M059J (cell line): ENCODE measurements at regions not wholly inside any gene's neighbourhood (a gene's known extent, or its start where the extent isn't known, plus 50 kb on each side); places are given as distances from the start of the nearest gene placed in this dataset.
"Not testable (repeated sequence)": the region's sequence is repeated elsewhere in the genome, so short reads cannot be mapped to it uniquely, and the experiment has no call there.

Experiments
- DNase-seq: peaks from one replicate; pipeline ENCODE4 v3.0.0-alpha.2; 2012; ENCODE audit warnings: low read depth

DNA sequence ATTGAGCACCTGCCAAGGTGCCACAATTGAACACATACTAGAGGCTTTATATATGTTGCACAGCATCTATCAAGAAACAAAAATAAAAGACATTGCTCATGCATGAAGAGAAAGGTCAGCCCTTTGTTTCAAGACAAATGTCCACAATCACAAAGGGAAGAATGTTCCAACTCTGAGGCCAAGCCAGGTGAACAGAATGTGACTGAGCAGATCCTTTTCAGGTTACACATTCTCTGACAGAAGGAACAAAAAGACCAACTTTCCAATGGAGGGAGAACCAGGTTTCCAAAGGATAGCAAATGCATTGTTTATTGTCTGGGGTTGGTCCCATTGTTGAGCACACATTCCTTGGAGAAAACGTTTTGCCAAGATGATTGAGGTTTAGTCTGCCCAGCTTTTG lies 50.2 kb upstream of the FAM174B start:
- no peak for DNase-seq

DNA sequence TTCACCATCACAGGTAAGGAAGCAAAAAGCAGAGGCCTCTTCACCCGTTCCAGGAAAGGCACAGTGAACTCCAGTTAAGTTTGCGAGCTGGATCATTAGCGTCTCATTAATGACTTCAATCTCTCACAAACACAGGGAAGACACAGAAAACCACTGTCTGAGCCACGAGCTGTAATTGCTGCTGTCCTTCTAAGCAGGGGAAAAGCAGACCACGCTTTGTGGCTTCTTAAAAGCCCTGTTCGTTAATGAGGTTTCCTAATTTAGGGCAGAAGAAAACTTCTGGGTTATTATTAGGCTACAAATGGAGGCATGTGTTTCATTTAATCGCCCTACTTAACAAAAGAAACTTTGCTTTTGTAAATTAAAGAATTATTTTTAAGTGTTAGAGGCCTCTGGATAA lies 50.6 kb upstream of the FAM174B start:
- DNase-seq = no peak

DNA sequence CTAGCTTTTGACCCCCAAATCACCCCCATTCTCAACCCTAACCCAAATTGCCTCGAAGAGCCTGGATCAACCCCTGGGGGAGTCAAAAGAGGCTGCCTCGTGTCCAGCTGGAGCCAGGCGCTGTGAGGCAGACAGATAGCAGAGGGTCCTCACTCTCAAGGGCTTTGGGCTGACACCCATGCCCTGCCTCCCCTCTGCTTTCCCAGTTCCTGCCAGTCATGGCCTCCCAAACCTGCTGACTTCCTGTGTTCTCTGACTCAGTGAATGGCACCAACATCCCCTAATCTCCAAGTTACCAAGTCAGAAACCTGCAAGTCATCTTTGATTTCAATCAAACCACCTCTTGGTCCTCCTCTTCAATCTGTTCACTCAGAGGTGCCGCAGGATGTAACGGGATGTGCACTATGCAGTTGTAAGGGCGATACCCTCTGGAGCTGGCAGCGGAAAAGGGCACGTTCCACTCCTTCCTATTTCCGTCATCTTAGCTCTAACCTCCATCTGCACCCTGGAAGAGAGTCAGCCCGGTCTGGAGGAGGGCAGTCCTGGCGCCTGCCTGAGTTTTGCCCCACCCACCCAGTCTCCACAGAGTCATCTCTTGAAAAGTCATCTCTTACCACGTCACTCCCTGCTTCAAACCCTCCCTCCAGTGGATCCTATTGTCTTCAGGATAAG lies 52.4 kb upstream of the FAM174B start:
- peak; percentile 47 for DNase-seq

DNA sequence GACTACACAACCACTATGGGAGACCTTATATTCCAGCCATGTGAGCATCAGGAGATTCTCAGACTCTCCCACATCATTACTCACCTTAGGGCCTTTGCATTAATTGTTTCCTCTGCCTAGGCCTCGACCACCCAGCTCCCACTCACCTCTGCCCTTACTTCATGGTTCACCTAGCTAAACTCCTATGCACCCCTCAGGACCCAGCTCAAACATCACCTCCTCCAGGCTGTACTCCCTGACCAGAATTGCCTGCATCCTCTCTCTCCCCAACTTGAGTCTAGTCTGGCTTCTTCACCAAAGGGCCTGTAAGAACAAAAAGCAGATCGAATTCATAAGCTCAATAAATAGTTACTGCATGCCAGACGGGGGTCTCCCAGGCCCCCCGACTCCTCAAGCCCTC lies 53.1 kb upstream of the FAM174B start:
- DNase-seq = no peak

DNA sequence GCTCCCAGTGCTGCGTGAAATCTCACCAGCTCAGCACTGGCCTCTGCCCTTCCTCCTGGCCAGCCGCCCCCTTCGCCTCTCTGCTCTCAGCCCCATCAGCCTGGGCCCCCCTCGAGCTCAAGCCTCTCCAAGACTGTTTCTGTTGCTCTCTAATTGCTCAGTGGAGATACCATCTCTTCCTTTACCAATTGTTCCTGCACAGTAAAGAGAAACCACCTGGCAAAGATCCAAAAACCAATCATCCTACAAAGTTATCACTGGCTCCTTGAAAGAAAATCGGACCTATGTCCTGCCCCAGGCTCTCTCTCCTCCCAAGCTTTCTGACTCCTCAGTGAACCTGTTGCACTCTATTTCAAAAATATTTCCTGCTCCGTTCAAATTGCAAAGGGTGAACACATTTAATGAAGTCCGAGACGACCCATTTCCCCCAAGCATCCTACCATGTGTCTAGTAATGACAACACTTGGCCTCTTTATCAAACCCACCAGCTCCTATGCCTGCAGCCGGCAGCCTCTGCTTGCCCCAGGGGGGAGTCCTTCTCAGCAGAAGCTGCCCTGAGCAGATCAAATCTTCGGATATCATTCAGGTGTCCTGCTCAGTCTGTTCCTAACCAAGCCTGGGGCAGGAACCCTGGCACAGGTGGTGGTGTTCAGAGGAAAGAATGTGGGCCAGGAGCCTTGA lies 53.7 kb upstream of the FAM174B start:
- peak; percentile 83 for DNase-seq

DNA sequence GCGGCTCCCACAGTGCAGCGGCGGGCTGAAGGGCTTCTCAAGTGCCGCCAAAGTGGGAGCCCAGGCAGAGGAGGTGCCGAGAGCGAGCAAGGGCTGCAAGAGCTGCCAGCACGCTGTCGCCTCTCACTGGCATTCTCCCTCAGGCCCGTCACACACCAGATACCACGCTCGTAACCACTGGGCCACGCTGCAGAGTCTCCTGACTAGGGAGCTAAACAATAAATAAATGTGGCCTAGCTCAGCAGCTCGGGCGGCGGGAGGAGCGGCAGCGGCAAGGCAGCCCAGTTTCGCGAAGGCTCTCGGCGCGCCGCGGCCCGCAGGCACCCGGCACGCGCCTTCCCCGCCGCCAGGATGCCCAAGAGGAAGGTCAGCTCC lies 55.9 kb upstream of the FAM174B start:
- DNase-seq = no peak

DNA sequence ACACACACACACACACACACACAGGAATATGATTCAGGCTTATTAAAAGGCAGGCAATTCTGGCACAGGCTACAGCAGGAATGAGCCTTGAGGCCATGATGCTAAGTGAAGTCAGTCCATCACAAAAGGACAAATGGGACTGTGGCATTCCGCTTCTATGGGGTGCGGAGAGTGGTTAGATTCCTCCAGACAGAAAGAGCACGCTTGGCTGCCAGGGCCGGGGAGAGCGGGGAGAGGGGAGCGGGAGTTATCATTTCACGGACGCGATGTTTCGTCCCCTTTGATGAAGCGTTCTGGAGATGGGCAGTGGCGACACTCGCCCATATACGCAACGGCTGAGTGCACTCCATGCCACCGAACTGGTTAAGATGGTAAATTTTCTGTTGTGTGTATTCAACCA lies 58.5 kb upstream of the FAM174B start:
- DNase-seq = peak; percentile 84

DNA sequence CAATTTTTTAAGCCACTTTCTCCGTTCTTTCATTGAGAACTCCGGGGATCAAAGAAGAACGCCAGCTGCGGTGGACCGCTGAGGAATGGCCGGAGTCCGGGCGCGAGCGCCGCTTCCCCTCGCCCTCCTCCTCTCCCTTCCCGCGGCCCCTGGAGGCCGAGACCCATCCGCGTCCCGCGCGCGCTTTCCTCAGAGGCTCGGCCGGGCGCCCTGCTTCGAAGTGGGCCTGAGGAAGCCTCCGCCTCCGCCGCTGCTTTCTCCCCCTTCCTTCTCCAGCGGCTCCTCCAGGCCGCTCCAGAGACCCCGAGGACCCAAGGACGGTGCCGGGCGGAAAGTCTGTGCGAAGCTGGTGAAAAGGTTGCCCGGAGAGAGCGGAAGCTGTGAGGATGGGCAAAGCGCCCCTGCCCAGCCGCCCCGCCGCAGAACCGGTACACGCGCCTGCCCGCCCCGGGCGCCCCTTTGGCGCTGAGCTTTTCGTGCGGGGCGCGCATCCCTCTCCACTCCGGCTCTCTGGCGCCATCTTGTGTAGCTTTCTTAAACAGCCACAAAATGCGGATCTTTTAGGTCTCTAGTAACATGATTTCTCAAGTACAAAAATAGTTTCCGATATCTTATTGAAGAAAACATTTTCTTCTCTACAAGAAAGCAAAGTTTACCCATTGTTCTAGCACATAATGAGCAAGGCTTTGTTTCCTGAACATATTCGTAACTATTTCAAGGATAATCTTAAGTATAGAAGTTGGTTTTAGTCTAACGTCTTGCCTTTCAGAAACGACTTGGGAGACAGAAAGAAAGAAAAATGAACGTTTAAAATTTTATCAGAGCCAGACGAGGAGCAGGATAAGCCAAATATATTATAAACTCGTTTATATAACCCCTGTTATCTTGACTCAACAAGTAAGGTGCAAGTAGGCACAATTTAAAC lies 59.2 kb upstream of the FAM174B start:
- peak; percentile 70 for DNase-seq

DNA sequence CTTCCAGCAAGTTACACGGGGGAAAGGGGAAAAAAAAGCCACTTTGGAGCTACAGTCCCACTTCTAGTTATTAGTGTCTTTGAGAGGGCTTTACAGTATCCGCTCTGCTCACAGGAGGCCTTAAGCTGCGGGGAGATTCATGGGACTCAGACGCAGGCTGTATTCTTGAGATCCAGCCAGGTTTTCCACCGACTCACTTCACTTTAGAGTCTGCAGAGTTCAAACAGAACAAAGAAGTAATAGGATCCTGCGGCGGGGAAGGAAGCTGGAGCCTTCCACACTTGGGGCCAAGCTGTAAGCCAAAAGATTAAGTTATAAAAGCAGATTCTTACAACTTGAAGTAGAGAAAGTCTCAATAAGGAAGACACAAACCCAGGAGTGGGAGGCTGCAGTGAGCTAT lies 60.2 kb upstream of the FAM174B start:
- no peak for DNase-seq

DNA sequence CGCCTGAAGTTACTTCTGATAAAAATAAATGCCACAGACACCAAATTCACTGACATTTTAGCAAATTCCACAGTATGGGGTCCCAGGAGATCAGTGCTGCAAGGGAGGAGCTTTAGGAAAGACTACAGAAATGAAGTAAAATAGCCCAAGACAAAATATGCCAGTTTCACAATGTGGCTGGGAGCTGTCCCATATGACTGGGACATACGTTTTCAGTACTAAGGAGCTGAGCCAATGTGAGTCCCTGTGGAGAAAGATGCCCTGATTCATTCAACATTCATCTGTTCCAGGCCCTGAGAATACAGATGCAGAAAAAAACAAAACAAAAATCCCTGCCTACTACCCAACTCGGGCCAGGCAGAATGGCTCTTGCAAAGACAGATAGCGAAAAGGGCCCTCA lies 63.4 kb upstream of the FAM174B start:
- no peak for DNase-seq

DNA sequence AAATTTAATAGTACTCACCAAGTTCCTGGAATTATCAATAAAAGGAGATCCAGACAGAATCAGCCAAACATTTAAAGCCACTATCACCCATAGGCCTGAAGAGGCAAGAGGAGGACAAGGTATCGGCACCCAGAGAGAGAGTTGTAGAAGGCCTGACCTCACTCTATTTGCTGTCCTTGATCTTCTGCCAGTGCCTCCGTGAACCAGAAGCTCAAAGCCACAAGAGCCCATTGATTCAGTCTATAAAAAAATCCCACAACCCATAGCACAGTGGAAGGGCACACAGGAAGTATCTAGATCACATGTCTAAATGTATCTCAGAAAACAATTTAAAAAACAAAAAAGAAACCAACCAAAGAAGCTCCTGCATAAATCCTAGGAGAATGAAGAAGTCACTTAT lies 68.6 kb upstream of the FAM174B start:
- DNase-seq = no peak

DNA sequence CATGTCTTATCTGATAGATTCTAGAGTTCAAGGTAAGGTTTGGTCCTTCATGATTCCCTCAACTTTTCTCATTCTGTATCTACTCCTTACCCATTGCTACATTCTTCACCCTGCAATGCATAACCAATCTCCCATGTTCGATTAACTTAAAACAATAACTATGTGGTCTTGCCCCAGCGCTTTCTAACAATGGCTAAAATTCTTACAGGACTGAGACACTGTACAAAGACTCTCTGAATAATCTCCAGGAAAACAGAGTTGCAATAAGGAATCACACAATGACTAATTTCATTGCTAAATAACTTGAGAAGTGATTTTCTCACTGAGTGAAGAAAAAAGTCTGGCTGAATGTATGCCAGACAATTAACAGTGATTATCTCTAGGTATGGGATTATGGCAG lies 69.6 kb upstream of the FAM174B start:
- DNase-seq = no peak

DNA sequence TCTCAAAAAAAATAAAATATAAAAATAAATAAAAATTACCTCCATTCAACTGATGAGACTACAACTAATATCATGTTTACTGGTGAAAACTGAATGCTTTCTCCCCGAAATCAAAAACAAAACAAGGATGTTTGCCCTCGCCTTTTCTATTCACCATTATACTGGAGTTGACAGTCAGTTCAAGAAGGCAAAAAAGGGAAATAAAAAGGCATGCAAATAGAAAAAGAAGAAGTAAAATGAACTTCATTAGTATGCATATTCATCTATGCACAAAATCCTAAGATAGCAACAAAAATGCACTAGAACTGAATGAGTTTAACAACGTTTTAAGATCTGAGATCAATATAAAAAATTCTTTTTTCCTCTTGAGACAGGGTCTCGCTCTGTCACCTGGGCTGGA lies 72.7 kb upstream of the FAM174B start:
- no peak for DNase-seq

DNA sequence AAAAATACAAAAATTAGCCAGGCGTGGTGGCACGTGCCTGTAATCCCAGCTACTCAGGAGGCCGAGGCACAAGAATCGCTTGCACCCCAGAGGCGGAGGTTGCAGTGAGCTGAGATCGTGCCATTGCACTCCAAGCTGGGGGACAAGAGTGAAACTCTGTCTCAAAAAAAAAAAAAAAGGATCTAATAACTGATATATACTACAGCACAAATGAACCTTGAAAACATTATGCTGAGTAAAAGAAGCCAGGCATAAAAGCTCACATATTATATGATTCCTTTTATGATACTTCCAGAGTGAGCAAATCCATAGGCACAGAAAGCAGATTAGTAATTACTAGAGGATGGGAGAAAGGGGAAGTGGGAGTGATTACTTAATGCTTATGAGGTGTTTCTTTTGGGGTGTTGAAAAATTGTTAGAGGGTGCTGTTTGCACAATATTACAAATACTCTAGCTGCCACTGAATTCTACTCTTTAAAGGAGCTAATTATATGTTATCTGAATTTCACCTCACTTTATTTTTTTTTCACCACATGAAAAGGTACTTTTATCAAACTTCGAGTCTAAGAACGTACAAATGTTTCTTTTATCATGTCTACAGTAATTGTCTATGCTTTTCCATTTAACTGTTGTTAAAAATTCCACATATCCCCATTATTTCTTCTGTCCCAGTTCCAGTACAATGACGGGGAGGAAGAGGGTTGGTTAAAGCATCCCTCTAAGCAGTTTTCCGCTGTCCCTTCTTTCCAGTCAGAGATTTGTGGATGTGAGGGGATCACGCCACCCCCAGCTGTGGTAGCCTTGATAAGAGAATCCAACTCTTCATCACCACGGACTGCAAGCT lies 77.7 kb upstream of the FAM174B start:
- DNase-seq = no peak

DNA sequence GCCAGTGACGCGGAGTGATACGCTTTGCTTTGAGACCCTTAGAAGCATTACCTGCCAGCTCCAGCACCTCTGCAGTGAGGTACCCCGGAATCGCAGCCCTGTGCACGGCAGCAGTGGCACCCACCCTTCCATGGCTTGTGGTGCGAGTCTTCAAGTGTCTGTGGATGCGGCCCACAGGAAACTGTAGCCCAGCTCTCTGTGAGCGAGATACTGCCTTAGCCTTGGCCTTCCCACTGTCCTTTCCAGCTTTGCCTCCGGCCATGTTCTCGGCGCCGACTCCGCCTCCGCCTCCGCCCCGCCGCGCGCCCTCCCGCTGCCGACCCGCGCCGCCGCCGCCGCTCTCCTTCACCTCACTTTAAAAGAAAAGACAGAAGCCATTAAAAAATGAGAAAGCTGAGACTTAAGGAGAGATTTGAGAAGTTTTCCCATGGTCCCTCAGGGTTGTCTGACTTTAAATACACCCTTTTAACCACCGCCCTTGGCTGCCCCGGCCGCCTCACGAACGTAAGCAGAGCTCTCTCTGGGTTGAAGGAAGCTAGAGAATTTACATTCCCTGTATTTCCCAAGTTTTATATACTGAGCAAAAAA lies 78.5 kb upstream of the FAM174B start:
- peak; percentile 15 for DNase-seq

DNA sequence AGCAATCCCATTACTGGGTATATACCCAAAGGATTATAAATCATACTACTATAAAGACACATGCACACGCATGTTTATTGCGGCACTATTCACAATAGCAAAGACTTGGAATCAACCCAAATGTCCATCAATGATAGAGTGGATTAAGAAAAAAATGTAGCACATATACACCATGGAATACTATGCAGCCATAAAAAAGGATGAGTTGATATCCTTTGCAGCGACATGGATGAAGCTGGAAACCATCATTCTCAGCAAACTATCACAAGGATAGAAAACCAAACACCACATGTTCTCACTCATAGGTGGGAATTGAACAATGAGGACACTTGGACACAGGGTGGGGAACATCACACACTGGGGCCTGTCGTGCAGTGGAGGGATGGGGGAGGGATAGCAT lies 83.7 kb upstream of the FAM174B start:
- not testable (repeated sequence) for DNase-seq

DNA sequence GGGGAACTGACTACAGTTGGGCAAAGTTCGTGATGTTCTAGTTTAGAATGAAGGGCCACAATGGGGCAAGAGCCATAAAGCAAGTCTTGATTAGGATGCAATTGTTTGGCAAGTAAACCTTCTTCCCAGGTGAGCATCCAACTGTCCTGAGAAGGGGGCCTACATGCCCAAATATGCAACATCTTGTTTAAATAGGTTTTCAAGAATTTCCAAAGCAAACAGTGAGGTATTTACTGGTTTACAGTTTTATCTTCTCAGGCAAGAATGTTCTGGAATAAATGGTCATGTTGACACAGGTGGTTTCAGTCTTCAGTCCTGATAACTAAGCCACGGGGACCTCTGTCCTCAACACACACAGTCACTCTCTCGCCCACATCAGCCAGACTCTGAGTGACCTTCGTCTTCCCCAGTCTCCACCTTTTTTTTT lies 90.3 kb upstream of the FAM174B start:
- DNase-seq = no peak

DNA sequence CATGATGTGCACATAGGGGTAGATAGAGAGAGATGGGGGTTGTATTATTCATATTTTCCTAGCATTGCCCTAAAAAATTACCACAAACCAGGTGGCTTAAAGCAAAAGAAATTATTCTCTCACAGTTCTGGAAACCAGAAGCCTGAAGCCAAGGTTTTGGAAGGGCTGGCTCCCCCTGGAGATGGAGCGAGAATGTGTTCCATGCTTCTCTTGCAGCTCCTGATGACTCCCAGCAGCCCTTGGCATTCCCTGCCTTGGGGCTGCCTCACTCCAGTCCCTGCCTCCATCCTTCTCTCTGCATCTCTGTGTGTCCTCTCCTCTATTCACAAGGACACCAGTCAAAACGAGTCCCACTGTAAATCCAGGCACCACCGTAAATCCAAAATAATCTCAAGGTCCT lies 91.5 kb upstream of the FAM174B start:
- peak; percentile 12 for DNase-seq

DNA sequence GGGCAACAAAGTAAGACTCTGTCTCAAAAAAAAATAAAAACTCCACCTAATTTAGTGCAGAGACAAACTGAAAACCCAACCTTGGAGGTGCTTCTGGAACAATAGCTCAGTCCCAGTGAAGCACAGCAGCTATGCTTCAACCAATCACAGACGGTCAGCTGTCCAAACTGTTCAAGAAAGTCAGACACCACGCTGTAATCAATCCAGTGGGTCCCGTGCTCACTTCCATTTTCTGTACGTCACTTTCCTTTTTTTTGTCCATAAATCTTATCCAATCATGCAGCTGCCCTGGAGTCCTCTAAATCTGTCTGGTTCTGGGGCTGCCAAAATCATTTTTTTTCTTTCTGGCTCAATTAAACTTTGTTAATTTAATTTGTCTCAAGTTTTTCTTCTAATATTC lies 93.6 kb upstream of the FAM174B start:
- no peak for DNase-seq

DNA sequence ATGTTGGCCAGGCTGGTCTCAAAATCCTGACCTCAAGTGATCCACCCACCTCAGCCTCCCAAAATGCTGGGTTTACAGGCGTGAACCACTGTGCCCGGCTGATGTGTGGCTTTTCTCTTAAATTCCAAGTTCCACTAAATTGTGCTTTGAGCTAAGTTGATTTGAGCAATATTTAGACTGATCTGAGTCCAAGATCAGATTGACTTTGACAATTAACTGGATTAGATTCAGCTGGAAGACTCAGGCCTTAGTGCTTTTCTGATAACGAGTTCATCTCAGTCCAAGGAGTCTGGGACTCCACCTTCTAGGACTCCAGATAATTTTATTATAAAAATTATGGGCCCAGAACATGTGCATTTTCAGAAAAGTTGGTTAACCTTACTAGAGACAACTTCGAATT lies 94.4 kb upstream of the FAM174B start:
- DNase-seq = no peak

DNA sequence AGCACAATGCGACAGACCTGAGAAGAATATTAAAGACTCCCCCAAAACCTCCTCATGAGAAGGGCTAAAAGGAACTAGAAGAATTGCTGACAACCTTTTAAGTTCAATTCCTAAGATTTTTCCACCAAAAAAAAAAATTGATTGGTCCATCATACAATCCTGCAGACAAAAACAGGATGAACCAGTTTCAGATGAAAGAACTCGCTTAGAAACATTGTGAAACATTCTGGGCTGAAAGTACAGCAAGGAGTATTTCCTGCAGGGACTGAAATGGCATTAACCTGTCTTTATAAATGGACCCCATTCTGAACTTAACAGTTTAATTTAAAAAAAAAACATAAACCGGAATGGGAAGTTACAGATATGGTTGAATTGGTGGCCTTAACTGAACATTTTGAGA lies 96.0 kb upstream of the FAM174B start:
- DNase-seq = no peak

DNA sequence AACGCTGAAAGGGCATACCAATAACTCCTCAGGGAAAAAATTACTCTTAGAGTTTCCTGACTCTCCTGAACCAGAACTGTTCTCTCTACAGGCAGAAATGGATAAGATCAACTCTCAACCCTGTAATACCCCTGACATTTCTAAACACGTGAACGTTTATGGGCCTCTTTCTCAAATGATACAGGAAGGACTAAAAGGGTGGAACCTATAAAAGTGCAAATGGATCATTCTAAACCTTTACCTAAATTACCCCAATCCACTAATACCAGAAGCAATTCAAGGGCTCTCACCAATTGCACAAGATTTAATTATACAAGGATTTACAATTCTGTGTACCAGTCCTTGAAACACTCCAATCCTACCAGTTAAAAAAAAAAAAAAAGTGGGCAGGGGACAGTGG lies 98.0 kb upstream of the FAM174B start:
- DNase-seq = no peak
